Stimulated activated CD8-positive, alpha-beta memory T cell treated with anti-CD3 and anti-CD28 coated beads, Interleukin-15, amount 100 ng/mL, for 48 hours (primary cell): ENCODE measurements at regions not wholly inside any gene's neighbourhood (a gene's known extent, or its start where the extent isn't known, plus 50 kb on each side); places are given as distances from the start of the nearest gene placed in this dataset.

Experiments
- DNase-seq, 2 donors: peaks; one replicate each; pipeline ENCODE4 v3.0.0-alpha.2; 2020; ENCODE audit warnings: low read depth in 2 of 2

DNA sequence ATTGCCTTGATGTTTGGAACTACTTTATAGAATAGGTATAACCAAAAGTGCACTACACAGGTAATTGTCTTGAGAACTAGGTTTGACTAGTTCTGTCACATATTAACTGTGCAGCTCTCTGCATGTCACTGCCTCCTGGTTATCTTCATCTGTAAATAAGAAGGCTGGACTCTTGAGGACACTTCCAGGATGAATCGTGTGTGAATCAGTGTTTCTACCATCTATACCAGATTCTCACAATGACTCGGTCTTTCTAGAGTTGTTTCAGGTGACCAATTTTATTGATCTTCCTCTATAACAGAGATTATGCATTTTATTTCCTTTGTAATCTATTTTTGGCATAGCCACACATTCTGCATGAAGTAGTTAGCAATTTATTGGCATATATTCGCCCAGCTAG is 1181.0 kb upstream of the TENM4 start:
- DNase-seq, result no peak

DNA sequence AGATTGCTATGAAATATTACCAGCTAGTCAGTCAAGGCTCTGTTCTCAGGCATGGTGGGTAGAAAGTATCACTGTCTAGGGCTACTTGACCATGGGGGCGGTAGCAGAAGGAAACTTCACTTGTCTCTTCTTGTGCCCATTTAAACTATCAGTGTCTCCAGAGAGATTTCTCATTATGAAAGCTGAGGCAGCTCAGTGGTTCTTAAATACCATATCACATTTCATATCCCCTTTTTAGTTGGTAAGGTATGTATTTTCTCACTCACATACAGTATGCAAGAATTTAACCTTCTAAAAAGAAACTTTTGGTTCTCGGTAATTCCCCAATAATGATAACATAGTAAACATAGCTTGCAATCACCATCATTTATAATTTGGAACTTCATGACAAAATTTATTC is 1180.0 kb upstream of the TENM4 start:
- no peak for DNase-seq

DNA sequence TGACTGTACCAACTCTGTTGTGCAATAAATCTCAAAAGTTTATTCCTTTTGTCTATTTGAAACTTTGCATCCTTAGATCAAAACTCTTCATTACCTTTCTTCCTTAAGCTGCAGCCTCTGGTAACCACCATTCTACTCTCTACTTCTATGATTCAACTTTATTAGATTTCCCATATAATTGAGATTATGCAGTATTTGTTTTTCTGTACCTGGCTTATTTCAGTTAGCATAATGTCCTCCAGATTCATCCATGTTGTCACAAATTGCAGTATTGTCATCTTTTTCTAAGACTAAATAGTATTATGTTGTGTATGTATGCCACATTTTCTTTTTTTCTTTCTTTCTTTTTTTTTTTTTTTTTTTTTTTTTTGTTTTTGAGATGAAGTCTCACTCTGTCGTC is 1176.3 kb upstream of the TENM4 start:
- DNase-seq, result no peak

DNA sequence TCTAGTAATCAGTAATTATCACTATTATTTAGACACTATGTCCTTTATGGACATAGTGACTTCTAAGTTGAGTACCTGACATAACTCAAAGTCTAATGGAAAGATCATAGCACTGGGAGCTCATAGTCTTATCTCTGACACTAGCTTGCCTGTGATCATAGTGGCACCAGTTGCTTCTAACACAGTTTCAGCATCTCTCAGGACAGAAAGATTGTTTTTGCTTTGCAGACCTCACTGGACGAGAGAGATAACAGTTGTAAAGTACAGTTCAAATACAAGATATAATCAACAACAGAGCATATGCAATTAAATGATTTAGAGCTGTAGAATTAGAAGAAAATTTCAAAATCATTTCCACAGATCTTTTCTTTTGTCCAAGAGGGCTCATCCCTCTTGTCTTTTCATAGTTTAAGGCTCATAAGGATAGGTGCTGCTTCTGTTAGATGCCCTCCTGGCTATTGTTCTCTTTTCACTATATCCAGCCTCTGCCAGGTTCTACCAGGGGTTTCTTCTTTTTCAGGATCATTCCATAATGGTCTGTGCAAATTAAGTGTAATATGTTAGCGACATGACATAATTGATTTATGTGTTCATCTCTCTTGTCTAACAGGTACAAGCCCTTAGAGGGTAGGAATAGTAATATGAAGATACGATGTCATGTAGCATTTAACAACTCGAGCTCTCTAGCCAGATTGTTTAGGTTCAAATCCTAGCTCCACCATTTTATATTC is 1175.4 kb upstream of the TENM4 start:
- no peak for DNase-seq

DNA sequence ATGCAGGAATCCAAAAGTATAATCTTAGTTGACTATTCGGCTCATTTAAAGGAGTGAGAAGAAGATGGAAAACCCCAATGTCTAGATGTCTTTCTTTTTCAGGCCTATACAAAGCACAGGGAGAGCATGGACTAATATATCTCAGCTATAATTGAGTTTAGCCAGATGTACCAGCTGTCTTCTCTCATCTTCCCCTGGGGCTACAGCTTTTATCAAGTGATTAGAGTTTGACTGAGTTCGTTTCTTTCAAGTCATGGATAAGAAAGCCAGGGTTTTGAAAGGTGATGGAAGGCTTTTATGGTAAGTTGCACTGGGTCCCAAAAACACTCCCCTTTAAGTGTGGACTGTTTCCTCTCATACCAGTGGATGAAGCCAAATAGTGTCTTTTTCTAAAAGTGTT is 1172.8 kb upstream of the TENM4 start:
- no peak for DNase-seq

DNA sequence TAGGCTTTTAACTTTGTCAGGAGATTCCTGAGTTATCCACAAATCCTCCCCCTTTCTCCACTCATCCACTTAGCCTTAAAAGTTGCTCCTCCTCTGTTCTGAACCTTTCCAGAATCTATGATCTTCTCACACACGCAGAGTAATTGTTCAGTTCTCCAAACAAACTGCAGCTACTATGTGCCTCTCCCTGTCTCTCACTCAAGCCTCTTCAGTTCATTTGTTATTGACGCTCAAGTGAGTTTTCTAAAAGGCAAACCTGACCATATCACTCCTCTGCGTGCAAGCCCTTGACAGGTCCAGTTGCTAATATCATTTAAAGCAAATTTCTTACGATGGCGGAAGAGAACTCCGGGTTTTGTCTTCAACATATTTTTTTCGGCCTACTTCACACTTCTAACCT is 1169.7 kb upstream of the TENM4 start:
- DNase-seq, result no peak

DNA sequence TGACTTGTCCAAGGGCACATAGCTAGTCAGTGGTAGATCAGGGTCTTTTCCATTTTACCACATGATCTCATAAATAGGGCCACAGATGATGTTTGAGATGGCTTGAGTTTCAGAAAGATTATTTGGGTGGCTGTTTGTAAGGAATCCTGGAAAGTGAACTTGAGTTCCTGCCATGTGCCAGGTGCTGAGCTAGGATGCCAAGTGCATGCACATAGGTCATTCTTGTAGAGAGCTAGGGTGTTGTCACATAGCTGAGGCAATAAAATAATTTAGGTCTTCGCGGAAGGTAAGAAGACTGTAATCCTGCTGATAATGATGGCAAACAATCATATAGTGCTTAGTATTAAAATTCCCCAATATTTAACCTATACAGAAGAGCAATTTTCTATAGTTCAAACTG is 1162.6 kb upstream of the TENM4 start:
- no peak for DNase-seq

DNA sequence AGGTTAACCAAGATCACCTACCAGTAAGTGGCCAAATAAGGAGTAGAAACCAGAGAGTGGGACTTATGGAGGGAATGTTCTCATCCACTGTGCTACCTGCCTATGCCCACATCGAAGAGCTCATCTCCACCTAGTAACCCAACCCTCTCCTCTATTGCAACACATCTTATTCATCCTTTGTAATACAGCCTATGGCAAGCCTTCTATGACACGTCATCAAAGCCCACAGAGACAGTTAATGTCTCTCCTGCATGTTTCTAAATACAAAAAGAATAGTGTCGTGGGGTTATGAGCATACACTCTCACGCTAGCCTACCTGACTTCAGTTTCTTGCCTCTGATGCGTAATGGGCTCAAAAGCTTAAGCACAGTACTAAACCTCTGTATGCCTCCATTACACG is 1158.1 kb upstream of the TENM4 start:
- no peak for DNase-seq

DNA sequence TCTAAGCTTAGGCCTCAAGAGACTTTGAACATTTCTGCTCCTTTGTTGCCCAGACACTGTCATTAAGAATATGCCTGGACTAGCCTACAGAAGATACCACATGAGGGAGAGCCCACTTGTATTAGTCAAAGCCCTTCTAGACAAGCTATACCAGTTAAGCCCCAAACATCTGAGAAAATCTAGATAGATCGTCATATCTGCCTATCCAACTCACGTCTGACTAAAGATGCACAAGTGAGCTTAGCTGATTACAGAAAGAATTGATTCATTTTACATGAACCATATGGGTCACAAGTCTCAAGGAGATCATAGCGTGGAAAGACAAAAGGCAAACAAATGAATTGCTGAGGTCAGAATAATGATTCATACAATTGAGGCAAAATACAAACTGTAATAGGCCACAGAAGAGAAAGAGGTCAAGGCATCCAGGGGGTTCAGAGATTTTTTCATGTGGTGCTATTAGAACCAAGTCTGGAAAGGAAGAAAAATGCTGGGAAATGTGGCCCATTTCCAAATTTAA is 1155.5 kb upstream of the TENM4 start:
- no peak for DNase-seq

DNA sequence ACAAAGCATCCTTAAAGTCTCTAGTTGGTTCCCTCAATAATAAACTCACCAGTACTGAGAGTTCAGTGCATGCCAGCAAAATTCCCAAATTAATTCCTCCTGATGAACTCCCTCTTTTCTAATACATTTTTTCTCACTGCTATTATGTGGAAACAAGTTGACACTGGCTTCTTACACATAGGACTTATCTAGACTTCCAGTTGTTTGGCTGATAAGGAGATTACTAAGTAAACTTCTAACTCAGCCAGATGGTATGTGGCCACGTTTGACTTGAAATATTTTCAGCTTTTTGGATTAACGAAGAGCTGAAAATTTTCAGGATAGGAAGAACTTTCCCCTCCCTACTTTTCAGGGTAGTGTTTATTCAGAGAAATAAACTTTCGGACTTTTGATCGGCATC is 1154.2 kb upstream of the TENM4 start:
- no peak for DNase-seq

DNA sequence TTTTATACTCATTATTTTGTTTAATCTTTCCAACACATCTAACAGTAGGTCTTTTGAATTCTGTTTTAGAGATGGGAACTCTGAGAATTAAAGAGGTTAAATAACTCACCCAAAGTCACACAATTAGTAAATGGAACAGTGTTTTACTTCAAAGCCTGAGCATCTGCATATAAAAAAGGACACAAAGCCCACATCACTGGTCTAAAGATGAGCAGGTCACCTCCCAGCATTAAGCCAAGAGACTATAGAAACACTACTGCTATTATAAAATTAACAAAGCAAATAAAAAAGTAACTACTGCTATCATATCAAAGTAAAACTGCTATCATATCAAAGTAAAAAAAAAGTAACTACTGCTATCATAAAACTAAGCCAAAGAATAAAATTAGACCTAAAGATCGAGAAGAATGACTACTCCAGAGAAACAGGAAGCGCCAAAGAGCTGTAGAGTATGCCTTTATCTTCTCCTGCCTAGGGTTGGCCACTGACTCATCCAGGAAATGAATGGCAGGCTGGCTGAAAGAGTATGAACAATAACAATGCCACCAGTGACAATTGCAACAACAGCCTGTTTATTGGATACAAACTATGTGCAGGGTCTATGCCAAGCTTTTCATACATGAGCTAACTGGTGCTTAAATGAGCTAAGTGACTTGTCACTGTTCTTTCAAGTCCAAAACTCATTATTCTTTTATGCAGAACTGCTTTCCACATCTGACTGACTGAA is 1153.0 kb upstream of the TENM4 start:
- no peak for DNase-seq

DNA sequence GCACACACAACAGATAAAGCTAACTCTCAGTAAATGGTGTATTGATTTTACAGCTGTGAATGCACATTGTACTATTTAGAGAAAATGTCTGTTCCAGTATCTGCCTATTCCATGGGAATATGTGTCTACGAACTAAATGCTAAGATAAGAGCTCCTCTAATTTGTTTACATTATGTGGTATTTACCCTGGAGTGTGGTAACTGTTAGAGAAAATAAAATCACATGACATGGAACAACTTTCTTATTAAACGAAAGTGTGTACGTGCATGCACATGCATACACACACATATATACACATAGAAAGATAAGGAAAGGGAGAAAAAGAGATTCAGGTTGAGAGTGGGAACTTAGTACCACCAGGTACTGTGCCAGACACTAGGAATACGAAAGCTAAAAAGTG is 1151.7 kb upstream of the TENM4 start:
- no peak for DNase-seq

DNA sequence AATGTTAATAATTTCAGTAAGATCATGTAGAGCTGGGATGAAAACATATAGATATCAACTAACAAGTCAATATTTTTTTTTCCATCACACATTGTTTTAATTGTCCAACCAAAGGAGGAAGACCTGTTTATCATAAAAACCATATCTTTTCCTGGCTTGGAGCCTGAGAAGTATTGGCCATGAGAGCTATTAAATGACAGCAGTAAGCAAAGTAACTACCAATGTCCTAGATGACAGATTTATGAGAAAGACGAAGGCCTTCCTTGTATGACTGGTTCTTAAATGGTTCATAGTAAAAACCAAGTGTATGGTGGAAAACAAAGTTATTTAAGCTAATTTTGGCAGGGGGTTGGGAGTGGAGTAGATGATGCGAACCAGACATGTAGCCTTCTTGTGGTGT is 1147.1 kb upstream of the TENM4 start:
- DNase-seq, result no peak

DNA sequence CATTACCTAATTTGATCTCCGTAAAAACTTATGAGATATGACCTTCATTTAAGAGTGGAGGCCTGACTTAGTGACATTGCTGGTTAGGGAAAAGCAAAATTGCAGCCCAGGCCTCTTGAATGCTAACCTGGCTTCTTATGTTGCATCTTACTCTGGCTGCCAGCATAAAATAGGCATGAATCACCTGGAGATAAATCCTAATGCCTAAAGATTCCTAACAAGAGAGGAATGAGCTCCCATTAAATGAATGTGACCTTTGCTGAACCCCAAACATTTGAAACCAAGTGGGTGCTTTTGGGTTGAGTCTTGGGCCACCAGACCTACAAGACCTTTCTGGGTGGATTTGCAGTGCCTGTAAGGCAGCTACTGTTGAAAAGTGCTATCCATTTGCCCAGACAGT is 1145.6 kb upstream of the TENM4 start:
- no peak for DNase-seq

DNA sequence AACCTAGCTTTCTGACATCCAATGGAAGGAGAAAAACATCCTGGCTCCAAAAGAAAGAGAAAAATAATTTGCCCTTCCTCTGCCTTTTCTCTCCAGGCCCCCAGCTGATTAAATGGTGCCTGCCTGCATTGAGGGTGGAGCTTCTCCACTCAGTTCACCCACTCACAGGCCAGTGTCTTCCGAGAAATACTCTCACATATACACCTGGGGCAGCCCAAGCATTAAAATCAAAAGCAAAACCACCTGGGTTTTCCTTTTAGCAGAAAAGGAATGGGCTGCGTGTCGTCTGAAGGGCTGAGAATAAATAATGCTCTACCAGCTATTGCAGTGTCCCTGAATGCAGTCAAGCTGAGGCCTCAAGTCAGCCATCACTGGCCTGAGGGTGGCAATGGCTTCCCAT is 1143.8 kb upstream of the TENM4 start:
- DNase-seq, result no peak

DNA sequence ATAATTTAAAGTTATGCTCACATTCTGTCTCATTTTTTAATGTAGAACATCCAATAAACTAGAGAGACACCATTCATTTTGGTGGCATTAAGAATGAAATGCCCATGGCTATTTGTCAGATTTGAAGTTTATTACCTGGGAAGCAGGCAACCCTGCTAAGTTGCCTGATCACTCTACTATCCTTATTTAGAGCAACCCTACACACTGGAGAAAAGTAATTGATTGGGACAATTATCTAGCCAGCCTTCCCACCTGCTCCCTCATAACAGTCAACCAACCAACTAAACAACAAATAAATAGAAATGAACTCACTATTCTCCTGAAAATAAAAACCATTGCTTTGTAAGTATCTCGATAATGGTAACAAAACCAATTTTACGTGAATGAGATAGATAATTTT is 1129.0 kb upstream of the TENM4 start:
- DNase-seq, result no peak

DNA sequence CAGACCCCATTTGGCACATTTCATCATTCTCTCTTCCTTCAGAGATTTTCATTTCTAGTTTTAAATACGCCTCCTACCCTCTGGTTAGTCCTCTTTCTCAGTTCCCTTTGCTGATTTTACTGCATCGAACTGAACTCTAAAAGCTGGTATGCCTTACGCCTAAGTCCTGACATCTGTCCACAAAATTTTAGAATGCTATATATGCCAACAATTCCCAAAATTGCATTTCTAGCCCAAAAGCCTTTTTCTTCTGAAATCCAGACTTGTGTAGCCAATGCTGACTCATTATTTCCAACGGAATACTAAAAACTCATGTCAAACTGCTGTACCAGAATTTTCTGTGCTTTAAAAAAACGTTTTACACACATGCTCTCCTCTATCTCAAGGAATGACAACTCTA is 1124.4 kb upstream of the TENM4 start:
- DNase-seq, result no peak

DNA sequence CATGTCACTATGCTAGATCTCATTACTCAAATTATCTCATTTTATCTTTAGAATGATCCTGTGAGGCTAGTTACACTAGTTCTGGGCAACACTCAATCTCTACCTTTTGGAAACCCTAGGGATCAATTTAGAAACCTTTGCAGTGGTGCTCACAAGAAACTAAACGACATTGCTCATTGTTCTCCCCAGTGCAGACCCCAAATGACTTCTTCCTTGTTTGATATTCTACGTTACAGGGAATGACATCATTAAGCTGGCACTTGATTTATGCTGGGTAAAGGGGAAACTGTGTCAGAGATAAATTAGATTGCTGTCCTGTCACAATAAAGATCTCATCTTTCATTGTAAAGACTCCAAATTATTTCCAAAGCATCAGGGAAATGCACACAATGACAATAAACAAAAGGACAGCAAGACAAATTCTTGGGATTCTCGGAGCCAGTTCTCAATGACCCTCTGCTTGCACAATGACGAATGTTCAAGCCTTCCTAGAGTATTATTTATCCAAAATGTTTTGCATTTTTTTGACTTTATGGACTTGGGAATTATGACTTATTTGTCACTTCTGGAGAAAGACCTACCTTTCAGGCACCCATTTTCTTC is 1121.8 kb upstream of the TENM4 start:
- DNase-seq, result no peak

DNA sequence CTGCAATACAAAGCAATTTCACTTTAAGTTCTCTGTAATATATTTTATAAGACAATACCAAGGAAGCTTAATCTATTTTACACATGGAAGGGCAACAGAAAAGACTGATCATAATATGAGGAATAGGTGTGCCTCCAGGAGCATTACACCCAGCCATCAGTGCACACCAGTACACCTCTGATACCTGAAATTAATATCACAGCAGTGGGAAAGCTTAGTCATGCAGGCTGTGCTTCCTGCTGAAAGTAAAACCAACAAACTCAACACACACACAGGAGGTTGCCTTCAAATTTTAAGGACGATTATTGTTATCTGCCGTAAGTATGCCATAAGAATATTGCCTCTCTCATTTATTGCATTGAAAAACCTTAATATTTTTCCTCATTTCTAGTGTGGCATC is 1119.1 kb upstream of the TENM4 start:
- no peak for DNase-seq

DNA sequence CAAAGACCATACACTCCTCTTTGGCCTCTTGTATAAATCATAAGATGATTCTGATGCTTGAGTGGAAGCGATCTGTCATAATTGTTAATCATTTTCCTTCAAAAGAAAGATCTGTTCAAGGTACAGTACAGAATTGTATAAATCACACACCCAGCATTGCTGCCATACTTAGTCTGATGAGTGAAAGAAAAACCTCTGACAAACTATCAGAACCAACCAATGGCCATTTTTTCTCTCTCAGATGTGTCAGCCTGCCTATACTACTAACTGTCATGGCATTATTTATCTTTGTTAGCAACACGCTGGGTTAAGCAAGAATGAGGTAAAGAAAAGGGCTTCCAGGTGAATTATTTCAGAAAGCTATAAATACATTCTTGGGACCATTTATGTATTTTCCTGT is 1112.7 kb upstream of the TENM4 start:
- no peak for DNase-seq

DNA sequence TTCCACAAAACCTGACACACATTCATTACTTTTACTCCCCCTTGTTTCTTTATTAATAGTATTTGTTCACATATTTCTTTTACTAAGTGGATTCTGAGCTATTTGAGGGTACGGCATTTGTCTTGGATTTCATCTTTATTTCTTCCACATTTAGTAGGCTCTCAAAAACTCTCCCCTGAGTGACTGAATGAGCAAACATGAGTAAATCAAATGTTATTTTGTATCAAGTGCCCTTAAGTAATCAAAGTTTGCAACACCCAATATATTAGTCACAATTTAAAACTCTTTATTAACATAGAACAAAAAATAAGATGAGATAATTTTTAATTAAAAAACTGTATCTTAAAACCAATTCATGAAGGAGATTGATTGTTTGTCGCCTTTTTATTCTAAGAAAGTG is 1101.9 kb upstream of the TENM4 start:
- no peak for DNase-seq

DNA sequence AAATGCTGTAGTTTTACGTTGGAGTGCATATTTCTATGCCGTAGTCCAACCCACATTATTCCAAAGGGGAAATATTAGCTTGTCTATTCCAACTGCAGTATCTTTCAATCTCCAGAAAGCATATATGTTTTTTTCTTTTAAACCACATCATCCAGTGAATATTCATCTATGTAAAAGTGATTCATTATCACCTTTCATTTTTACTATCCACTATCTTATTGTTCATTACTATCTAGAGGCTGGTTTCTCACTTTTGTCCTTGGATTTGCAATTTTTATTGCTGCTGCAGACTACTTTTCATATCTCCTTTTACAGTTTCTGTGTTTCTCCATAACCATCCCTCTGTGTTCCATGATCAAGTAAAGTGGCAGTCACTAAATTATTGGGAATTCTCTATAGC is 1097.2 kb upstream of the TENM4 start:
- DNase-seq, result no peak

DNA sequence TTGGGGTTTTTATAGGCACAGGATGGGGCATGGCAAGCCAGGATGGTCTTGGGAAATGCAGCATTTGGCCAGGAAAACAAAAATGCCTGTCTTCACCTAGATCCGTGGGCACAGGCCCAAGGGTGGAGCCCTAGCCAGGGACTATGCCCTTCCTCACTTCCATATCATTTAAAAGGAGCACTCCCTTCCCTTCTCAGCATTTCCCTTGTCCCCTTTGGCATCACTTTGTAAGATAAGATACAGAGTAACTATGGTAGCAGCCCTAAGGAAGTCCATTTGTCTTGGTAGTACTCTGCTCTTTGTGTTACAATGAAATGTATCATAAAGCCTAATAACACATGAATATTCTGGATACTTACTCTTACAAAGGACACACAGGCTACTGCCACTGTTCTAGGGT is 1092.6 kb upstream of the TENM4 start:
- DNase-seq, result no peak
